ENCODE measurements at regions not wholly inside any gene's neighbourhood (a gene's known extent, or its start where the extent isn't known, plus 50 kb on each side); places are given as distances from the start of the nearest gene placed in this dataset.

DNA sequence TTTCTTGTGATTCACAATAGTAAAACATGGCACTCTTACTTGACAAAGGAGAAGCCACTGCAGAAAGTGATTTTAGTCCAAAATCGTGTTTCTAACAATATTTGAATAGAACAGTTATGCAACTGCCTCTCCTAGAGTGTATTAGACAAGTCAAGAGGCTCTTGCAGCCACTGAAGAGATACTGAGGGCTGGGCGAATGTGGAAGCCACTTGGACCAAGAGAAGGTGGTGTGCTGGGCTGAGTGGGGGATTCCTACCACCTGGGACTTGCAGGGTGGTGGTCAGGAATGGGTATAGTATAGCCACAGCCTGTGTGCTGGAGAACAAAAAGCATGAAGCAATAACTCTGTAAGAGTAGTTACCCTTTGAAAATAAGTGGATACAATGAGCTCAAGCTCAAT is 223.8 kb upstream of the DNAJC19 start:
- TF ChIP-seq, protein P1, sequence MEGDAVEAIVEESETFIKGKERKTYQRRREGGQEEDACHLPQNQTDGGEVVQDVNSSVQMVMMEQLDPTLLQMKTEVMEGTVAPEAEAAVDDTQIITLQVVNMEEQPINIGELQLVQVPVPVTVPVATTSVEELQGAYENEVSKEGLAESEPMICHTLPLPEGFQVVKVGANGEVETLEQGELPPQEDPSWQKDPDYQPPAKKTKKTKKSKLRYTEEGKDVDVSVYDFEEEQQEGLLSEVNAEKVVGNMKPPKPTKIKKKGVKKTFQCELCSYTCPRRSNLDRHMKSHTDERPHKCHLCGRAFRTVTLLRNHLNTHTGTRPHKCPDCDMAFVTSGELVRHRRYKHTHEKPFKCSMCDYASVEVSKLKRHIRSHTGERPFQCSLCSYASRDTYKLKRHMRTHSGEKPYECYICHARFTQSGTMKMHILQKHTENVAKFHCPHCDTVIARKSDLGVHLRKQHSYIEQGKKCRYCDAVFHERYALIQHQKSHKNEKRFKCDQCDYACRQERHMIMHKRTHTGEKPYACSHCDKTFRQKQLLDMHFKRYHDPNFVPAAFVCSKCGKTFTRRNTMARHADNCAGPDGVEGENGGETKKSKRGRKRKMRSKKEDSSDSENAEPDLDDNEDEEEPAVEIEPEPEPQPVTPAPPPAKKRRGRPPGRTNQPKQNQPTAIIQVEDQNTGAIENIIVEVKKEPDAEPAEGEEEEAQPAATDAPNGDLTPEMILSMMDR (IDR thresholded peaks at IDR 0.05): no peak
- TF ChIP-seq POLR2A (IDR thresholded peaks at IDR 0.05) (no peak), POLR2AphosphoS5 (IDR thresholded peaks at IDR 0.05) (no peak)
